SK-N-SH (cell line): ENCODE measurements at regions not wholly inside any gene's neighbourhood (a gene's known extent, or its start where the extent isn't known, plus 50 kb on each side); places are given as distances from the start of the nearest gene placed in this dataset.

Experiments
- CTCF ChIA-PET: fragments of 300-600, 350-600 bp; formaldehyde crosslinking; extraction: SDS; loops from one replicate; lab custom pipeline; 2021; lab: Yijun Ruan, JAX
- POLR2A ChIA-PET: fragments of 350-600 bp; sonication (Branson Sonifier 250); formaldehyde crosslinking; extraction: SDS; loops from one replicate; lab custom pipeline; 2020; ENCODE audit warnings: antibody characterized with exemption, inconsistent platforms; lab: Yijun Ruan, JAX
- DNase-seq: peaks from one replicate; pipeline ENCODE4 v3.0.0; 2012
- H2AFZ ChIP-seq: fragments of 200-600 bp; sonication (generic); 2 replicates; pipeline ENCODE4 v1.8.1; 2016; ENCODE audit warnings: antibody characterized with exemption, mild to moderate bottlenecking, low read depth
- H3F3A ChIP-seq: fragments of 200-600 bp; sonication (generic); replicated peaks from 2 replicates; pipeline ENCODE3; 2016; ENCODE audit warnings: antibody characterized with exemption, mild to moderate bottlenecking; ENCODE audit not compliant: insufficient read depth
- H3K27ac ChIP-seq, 2 experiments: fragments of 200-500 bp in 1 of 2; fragments of 200-600 bp in 1 of 2; sonication (Bioruptor generic) in 1 of 2; sonication (generic), shearing (Covaris generic) in 1 of 2; 2 replicates each; pipeline versions ENCODE4 v1.5.1 to v1.6.1; 2014 to 2016; ENCODE audit warnings: low read depth in 2 of 2, inconsistent platforms in 1 of 2, low read length in 1 of 2, mild to moderate bottlenecking in 1 of 2, mixed read lengths in 1 of 2
- H3K27me3 ChIP-seq: fragments of 200-600 bp; sonication (generic), shearing (Covaris generic); 2 replicates; pipeline ENCODE4 v1.6.1; 2016; ENCODE audit warnings: mixed run types; ENCODE audit not compliant: insufficient read depth
- H3K36me3 ChIP-seq, 2 experiments: fragments of 200-500 bp in 1 of 2; fragments of 200-600 bp in 1 of 2; sonication (Bioruptor generic) in 1 of 2; sonication (generic) in 1 of 2; replicated peaks in 1 of 2; 2 replicates each; pipeline versions ENCODE3 to v1.5.1; 2014 to 2016; ENCODE audit warnings: low read length in 1 of 2, mild to moderate bottlenecking in 1 of 2; ENCODE audit not compliant: insufficient read depth in 2 of 2, control insufficient read depth in 1 of 2
- H3K4me1 ChIP-seq, 2 experiments: fragments of 200-500 bp in 1 of 2; fragments of 200-600 bp in 1 of 2; sonication (Bioruptor generic) in 1 of 2; sonication (generic), shearing (Covaris generic) in 1 of 2; 2 replicates each; pipeline versions ENCODE4 v1.5.1 to v1.6.1; 2014 to 2016; ENCODE audit warnings: low read depth in 1 of 2, low read length in 1 of 2, mixed run types in 1 of 2; ENCODE audit not compliant: insufficient read depth in 2 of 2, control insufficient read depth in 1 of 2
- H3K4me2 ChIP-seq: fragments of 200-600 bp; sonication (generic), shearing (Covaris generic); 2 replicates; pipeline ENCODE4 v1.6.1; 2017; ENCODE audit warnings: mixed run types
- H3K4me3 ChIP-seq, 2 experiments: fragments of 200-500 bp in 1 of 2; fragments of 200-600 bp in 1 of 2; sonication (Bioruptor generic) in 1 of 2; sonication (generic), shearing (Covaris generic) in 1 of 2; 2 replicates each; pipeline versions ENCODE4 v1.5.1 to v1.8.1; 2014 to 2016; ENCODE audit warnings: low read depth in 2 of 2, inconsistent platforms in 1 of 2, low read length in 1 of 2, mild to moderate bottlenecking in 1 of 2, mixed read lengths in 1 of 2, moderate library complexity in 1 of 2
- H3K79me2 ChIP-seq: fragments of 200-600 bp; sonication (generic); 2 replicates; pipeline ENCODE4 v1.8.1; 2017; ENCODE audit warnings: mild to moderate bottlenecking; ENCODE audit not compliant: insufficient read depth
- H3K9ac ChIP-seq: fragments of 200-600 bp; sonication (generic); 2 replicates; pipeline ENCODE4 v1.6.1; 2017; ENCODE audit warnings: mixed run types
- H3K9me2 ChIP-seq: fragments of 200-600 bp; sonication (generic); 2 replicates; pipeline ENCODE4 v1.6.1; 2017; ENCODE audit warnings: mixed run types
- H3K9me3 ChIP-seq: fragments of 200-600 bp; sonication (generic); 2 replicates; pipeline ENCODE4 v1.6.1; 2017; ENCODE audit warnings: mixed run types, mild to moderate bottlenecking, moderate library complexity
- H4K20me1 ChIP-seq: fragments of 200-600 bp; sonication (generic); 2 replicates; pipeline ENCODE4 v1.6.1; 2017; ENCODE audit warnings: mild to moderate bottlenecking, mixed run types; ENCODE audit not compliant: insufficient read depth
- CHD2 ChIP-seq: fragments of 150-350 bp; IDR thresholded peaks from 2 replicates; pipeline ENCODE4 v1.6.1; 2018; ENCODE audit warnings: low read length; ENCODE audit not compliant: partially characterized antibody
- CTCF ChIP-seq: fragments of 200-600 bp; sonication (generic); IDR thresholded peaks from 2 replicates; pipeline ENCODE4 v1.6.1; 2017; ENCODE audit warnings: antibody characterized with exemption, mild to moderate bottlenecking, moderate library complexity
- EP300 ChIP-seq, 2 experiments: IDR thresholded peaks; 2 replicates each; pipeline versions ENCODE4 v1.4.0 to v1.6.1; 2012; ENCODE audit warnings: borderline replicate concordance in 1 of 2, low read depth in 1 of 2, low read length in 1 of 2
- GABPA ChIP-seq: IDR thresholded peaks from 2 replicates; pipeline ENCODE4 v1.4.0; 2012; ENCODE audit warnings: low read depth, mild to moderate bottlenecking
- JUND ChIP-seq: IDR thresholded peaks from 2 replicates; pipeline ENCODE4 v1.4.0; 2012
- MAX ChIP-seq: IDR thresholded peaks from 2 replicates; pipeline ENCODE4 v1.4.0; 2012; ENCODE audit warnings: low read depth
- MXI1 ChIP-seq: IDR thresholded peaks from 2 replicates; pipeline ENCODE4 v1.6.1; 2012; ENCODE audit warnings: mild to moderate bottlenecking, low read depth, low read length, improper control_type of control experiment
- NFIC ChIP-seq: IDR thresholded peaks from 2 replicates; pipeline ENCODE4 v1.4.0; 2012; ENCODE audit warnings: borderline replicate concordance
- NRF1 ChIP-seq: IDR thresholded peaks from 2 replicates; pipeline ENCODE4 v1.6.1; 2012; ENCODE audit warnings: low read depth, mild to moderate bottlenecking, low read length
- PBX3 ChIP-seq: IDR thresholded peaks from 2 replicates; pipeline ENCODE4; 2012
- POLR2AphosphoS5 ChIP-seq: IDR thresholded peaks from 2 replicates; pipeline ENCODE4 v1.6.1; 2012; ENCODE audit warnings: low read depth, low read length
- RAD21 ChIP-seq: IDR thresholded peaks from 2 replicates; pipeline ENCODE4 v1.6.1; 2012; ENCODE audit warnings: mild to moderate bottlenecking, low read length
- REST ChIP-seq: IDR thresholded peaks from 2 replicates; pipeline ENCODE4 v1.6.1; 2012; ENCODE audit warnings: mild to moderate bottlenecking, low read depth, low read length, moderate library complexity
- RXRA ChIP-seq: IDR thresholded peaks from 2 replicates; pipeline ENCODE4 v1.4.0; 2012; ENCODE audit warnings: low read depth, mild to moderate bottlenecking, borderline replicate concordance
- TAF1 ChIP-seq: IDR thresholded peaks from 2 replicates; pipeline ENCODE4 v1.6.1; 2012; ENCODE audit warnings: low read depth, mild to moderate bottlenecking, low read length, moderate library complexity, borderline replicate concordance
- TCF12 ChIP-seq: IDR thresholded peaks from 2 replicates; pipeline ENCODE4 v1.4.0; 2012
- USF2 ChIP-seq: fragments of 150-350 bp; IDR thresholded peaks from 2 replicates; pipeline ENCODE4 v1.6.1; 2017; ENCODE audit warnings: antibody characterized with exemption, low read length, low read depth, borderline replicate concordance
- YY1 ChIP-seq: IDR thresholded peaks from 2 replicates; pipeline ENCODE4 v1.4.0; 2012; ENCODE audit warnings: low read depth, mild to moderate bottlenecking
- ZBTB33 ChIP-seq: IDR thresholded peaks from 2 replicates; pipeline ENCODE4 v1.4.0; 2012; ENCODE audit warnings: low read depth, borderline replicate concordance
- WGBS: methylation state at CpG from one replicate; pipeline ENCODE4 v1.1.6; 2017; ENCODE audit warnings: low lambda C conversion rate; 5-methylcytosine and 5-hydroxymethylcytosine counted together

- H3K9me2 ChIP-seq: no peaks in the 10 kb centered on the region
- WGBS: 6% methylated on average over 10 of the region's 12 CpGs
- H3K36me3 ChIP-seq: no peaks in the 10 kb centered on the region
- no peaks in the 10 kb centered on the region for H3F3A ChIP-seq
- no peaks in the 10 kb centered on the region for H3K79me2 ChIP-seq
- H3K27me3 ChIP-seq: no peaks in the 10 kb centered on the region
- no peak for DNase-seq
- ChIA-PET CTCF (no interaction called here), POLR2A (no interaction called here)
- H3K9me3 ChIP-seq: no peaks in the 10 kb centered on the region
- no peak overlapping the region for H3K4me2 ChIP-seq
- H3K27ac ChIP-seq: no peak overlapping the region
- H3K9ac ChIP-seq: no peak overlapping the region
- H2AFZ ChIP-seq: no peak overlapping the region
- no peaks in the 10 kb centered on the region for H4K20me1 ChIP-seq
- TF ChIP-seq JUND (no peak), REST (no peak), TCF12 (no peak), EP300 (IDR thresholded peaks at IDR 0.05; ENCODE audit: borderline replicate concordance in 1 of 2, low read depth in 1 of 2, low read length in 1 of 2) (no peak), GABPA (no peak), CHD2 (no peak), USF2 (no peak), YY1 (no peak), NFIC (no peak), RAD21 (no peak), MXI1 (no peak), ZBTB33 (no peak), NRF1 (no peak), MAX (no peak), TAF1 (no peak), POLR2AphosphoS5 (no peak), PBX3 (no peak), CTCF (no peak), RXRA (no peak)
- H3K4me3 ChIP-seq: no peak overlapping the region
- no peaks in the 10 kb centered on the region for H3K4me1 ChIP-seq
Measured at GRCh38 chr5:4101189-4101588, 505.6 kb downstream of the IRX1 start.
